Stimulated activated CD4-positive, alpha-beta T cell treated with anti-CD3 and anti-CD28 coated beads, Interleukin-1b, Interleukin-23, amount 100 ng/mL, for 48 hours (primary cell): ENCODE measurements at regions not wholly inside any gene's neighbourhood (a gene's known extent, or its start where the extent isn't known, plus 50 kb on each side); places are given as distances from the start of the nearest gene placed in this dataset.

ENCODE experiments used
- DNase-seq: peaks from one replicate; pipeline ENCODE4 v3.0.0-alpha.2; 2020

GRCh38 chr16:50469121-50469743 lies 79.0 kb upstream of the NKD1 start:
- DNase-seq: no peak

- no peak for DNase-seq
These were observed 79.5 kb upstream of the NKD1 start for GRCh38 chr16:50468749-50469078.

DNA sequence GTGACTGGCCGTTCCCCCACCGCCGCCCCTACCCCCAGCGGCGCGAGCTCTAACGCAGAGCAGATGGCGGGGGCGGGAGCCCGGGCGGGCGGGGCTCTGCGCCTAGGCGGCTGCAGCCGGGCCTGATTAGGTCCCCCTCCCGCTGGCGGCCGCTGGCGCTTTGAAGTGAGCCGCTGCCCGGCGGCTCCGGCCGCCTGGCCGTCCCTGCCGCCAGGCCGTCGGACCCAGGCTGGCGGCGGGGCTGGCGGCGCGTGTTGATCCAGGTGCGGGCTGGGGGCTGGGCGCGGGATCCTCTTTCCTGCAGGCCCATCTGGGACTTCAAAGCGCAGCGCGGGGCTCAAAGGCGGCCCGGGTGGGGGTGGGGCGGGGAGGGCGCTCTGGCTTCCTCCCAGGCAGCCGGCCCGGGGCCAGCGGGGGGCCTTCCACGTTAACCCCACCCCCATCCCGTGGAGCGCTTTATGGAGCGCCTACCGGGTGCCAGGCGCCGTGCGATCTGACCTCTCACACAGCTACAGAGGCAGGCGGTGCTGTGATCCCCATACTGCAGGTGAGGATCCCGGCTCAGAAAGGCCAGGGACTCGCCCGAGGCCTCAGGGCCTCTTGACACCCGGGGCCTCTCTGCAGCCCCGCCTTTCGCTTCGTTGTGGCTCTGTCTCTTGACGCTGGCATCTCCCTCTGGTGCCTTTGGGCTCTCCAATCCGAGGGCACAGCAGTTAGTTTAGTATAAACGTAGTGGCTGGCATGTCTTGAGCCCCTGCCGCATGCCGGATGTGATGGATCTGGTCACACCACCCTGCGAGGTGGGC lies 80.0 kb upstream of the NKD1 start:
- DNase-seq: no peak

GRCh38 chr16:50467559-50467942 lies 80.6 kb upstream of the NKD1 start:
- DNase-seq: no peak

GRCh38 chr16:50466170-50466569 lies 82.0 kb upstream of the NKD1 start:
- DNase-seq: no peak

DNA sequence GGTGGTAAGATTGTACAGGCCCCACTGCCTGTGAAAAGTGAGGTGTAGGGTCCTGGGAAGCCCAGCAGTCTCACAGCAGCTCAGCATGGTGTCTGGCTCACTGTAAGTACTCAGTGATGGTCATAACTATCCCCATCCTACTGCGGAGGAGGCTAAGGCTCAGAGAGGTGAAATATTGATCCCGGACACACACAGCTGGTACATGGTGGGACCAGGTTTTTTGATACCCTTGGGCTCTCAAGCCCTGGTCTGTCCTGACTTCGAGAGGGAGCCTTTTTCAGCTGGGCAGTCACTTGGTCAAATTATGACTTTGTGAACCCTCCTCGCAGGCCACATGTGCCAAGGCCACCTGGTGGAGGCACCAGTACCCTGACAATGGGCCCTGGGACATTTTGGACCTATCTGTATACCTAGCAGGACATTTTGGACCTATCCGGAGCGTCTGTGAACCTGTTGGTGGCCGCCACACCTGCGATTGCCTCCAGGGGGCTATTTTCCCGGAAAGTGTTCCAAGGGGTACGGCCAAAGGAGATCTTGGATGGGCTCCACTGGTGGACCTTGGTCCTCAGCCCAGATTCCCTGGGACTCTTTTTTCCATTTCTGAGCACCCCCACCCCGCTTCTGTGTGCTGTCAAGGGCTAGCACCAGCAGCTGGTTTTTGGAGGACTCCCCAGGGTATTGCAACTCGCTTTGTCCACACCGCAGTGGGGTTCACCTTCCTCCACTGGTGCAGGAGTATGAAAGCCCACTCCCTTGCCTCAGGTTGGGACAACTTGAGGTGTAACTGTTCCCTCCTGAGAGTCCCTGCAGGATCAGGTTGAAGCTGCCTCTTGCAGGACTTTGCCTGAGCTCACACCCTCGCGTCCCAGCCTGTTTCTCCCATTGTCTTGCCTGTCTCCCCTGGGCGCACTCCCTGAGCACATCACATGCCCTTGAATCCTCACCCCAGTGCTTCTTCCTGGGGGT lies 83.6 kb upstream of the NKD1 start:
- DNase-seq: no peak

- DNase-seq: no peak
These were observed 84.4 kb upstream of the NKD1 start for GRCh38 chr16:50463581-50464324.

DNA sequence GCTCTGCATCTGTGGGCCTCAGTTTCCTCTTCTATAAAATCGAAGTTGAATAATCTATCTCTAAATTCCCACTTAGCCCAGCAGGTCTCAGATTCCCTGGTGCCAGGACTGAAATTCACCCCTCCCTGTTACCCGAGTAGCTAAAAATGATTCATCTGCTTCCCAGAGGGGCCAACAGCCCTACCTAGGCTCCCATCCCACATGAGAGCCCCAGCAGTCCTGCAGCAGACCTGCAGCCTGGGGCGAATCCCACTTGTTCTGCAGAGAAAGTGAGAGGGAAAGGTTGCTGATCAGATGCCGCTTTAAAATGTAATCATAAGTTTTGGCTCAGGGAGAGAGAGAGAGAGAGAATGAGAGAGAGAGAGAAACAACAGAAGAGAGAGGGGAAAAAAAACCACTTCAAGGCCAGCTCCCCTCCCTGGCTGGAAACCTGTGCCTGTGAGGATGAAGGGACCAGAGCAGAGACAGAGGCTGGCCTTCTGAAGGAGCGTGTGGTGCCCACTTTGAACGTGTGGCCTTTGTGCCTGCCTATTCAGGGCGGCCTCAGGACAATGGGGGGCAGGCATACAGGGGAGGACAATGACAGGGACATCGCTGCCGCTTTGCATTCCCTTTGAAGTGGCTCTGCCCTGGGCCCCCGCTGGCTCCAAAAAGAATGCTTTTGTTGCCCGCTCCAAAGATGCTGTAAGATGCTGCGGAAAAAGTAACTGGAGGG lies 85.2 kb upstream of the NKD1 start:
- no peak for DNase-seq

GRCh38 chr16:50461400-50461760 lies 86.8 kb upstream of the NKD1 start:
- no peak for DNase-seq

GRCh38 chr16:50460538-50461399 lies 87.4 kb upstream of the NKD1 start:
- DNase-seq: no peak

DNA sequence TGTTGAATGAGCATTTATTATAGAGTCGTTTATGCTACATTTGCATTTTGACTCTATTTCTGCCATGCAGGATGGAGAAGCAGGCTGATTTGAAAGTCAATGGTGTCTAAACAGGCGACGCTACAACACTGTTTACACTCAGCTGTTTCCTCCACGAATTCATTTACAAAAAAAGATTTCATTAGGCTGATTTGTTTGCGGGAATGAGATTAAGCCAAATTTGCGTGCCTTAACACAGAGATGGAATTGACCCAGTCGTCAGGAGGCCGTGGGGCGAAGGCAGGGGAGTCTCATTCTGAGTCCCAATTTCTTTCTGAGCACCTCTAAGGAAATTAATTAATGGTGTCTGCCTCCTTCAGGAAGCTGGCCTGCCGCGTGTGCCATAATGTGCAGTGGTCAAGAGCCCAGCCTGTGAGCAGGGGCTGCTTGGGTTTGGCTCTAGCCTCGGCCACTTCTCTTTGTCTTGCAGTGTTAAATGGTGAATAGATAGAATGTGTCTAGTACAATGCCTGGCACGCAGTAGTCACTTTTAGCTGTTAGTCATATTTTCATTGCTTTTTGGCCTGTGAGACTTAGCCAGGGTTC lies 88.6 kb upstream of the NKD1 start:
- DNase-seq: no peak

- no peak for DNase-seq
These were observed 89.3 kb upstream of the NKD1 start for GRCh38 chr16:50458667-50459495.

- DNase-seq: no peak
These were observed 89.2 kb upstream of the BRD7 start for GRCh38 chr16:50457979-50458491.

- no peak for DNase-seq
These were observed 88.6 kb upstream of the BRD7 start for GRCh38 chr16:50457423-50457822.

- DNase-seq: no peak
These were observed 86.6 kb upstream of the BRD7 start for GRCh38 chr16:50455288-50455845.

- DNase-seq: no peak
These were observed 84.7 kb upstream of the BRD7 start for GRCh38 chr16:50453446-50453845.

DNA sequence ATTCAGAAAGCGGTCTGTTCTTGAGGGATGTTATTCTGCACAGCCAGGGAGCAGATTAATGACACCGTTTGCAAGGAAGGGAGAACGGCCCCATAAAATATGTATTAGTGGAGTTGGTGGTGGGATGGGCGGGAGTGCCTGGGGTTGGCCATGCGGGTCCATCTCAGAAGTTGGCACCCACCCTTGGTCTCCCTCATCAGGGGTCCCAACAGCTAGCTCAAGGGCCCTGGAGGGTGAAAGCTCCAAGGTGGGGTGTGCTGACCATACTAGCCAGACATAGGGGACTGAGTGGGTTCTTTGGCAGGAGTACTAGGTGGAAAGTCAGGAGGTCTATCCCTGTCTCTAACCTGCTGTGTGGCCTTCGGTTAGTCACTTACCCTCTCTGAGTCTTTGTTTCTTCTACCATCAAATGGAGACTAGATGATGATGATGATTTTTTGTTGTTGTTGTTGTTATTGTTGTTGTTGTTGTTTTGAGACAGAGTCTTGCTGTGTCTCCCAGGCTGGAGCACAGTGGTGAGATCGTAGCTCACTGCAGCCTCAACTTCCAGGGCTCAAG lies 83.2 kb upstream of the BRD7 start:
- no peak for DNase-seq

DNA sequence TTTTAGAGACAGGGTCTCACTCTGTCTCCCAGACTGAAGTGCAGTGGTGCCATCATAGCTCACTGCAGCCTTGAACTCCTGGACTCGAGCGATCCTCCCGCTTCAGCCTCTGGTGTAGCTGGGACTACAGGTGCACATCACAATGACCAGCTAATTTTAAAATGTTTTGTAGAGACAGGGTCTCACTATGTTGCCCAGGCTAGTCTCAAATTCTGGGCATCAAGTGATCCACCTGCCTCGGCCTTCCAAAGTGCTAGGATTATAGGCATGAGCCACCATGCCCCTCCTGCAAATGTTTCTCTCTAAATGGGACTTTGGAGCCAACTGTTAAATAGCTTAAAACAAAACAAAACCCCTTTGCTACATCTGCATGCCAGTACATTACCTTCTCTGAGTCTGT lies 82.2 kb upstream of the BRD7 start:
- DNase-seq: no peak

GRCh38 chr16:50449800-50450199 lies 81.0 kb upstream of the BRD7 start:
- no peak for DNase-seq
